ENCODE measurements at regions not wholly inside any gene's neighbourhood (a gene's known extent, or its start where the extent isn't known, plus 50 kb on each side); places are given as distances from the start of the nearest gene placed in this dataset.
"Not testable (repeated sequence)": the region's sequence is repeated elsewhere in the genome, so short reads cannot be mapped to it uniquely, and the experiment has no call there.

GRCh38 chr5:166803058-166803457 lies 1488.4 kb upstream of the WWC1 start:
- H3K9me1 ChIP-seq (ENCODE audit: control insufficient read depth, extremely low read depth, insufficient read depth, low read length): no peaks in the 10 kb centered on the region
- dilution Hi-C loops (cut with MboI; ENCODE audit: extremely low pct_ligation_motif_present, low sequenced_read_pairs): no loop called here

GRCh38 chr5:166804223-166804622 lies 1487.2 kb upstream of the WWC1 start:
- H3K9me3 ChIP-seq (ENCODE audit: control insufficient read depth, low read depth, low read length); H3K9ac ChIP-seq (ENCODE audit: control insufficient read depth, extremely low read depth, insufficient read depth, low read length); H3K27ac ChIP-seq (ENCODE audit: control insufficient read depth, insufficient read depth, low read length); H3K4me1 ChIP-seq (ENCODE audit: control insufficient read depth, extremely low read depth, insufficient read depth, low read length); H2AFZ ChIP-seq (ENCODE audit: control insufficient read depth, low read length); H3K4me2 ChIP-seq (ENCODE audit: control insufficient read depth, extremely low read depth, insufficient read depth, low read depth, low read length); FAIRE-seq; H3K27me3 ChIP-seq (ENCODE audit: control insufficient read depth, extremely low read depth, insufficient read depth, low read length); H3K9me1 ChIP-seq (ENCODE audit: control insufficient read depth, extremely low read depth, insufficient read depth, low read length); dilution Hi-C loops (cut with MboI; ENCODE audit: extremely low pct_ligation_motif_present, low sequenced_read_pairs); H3K4me3 ChIP-seq (ENCODE audit: control insufficient read depth in 2 of 3, extremely low read depth in 1 of 3, insufficient read depth in 2 of 3, low read depth in 1 of 3, low read length in 3 of 3); H3K79me2 ChIP-seq (ENCODE audit: control insufficient read depth, insufficient read depth, low read length); H3K36me3 ChIP-seq (ENCODE audit: control insufficient read depth in 2 of 2, extremely low read depth in 1 of 2, insufficient read depth in 2 of 2, low read length in 2 of 2); H4K20me1 ChIP-seq (ENCODE audit: control insufficient read depth, extremely low read depth, insufficient read depth, low read length); DNase-seq (ENCODE audit: low read depth, low spot score): not testable (repeated sequence)

More at GRCh38 chr5:166803058-166803457, 1488.4 kb upstream of the WWC1 start:
- Histone ChIP-seq H3K79me2 (ENCODE audit: control insufficient read depth, insufficient read depth, low read length) (no peaks in the 10 kb centered on the region), H3K27me3 (ENCODE audit: control insufficient read depth, extremely low read depth, insufficient read depth, low read length) (no peaks in the 10 kb centered on the region), H3K4me1 (ENCODE audit: control insufficient read depth, extremely low read depth, insufficient read depth, low read length) (no peaks in the 10 kb centered on the region), H3K36me3 (ENCODE audit: control insufficient read depth in 2 of 2, extremely low read depth in 1 of 2, insufficient read depth in 2 of 2, low read length in 2 of 2) (no peaks in the 10 kb centered on the region), H3K9ac (ENCODE audit: control insufficient read depth, extremely low read depth, insufficient read depth, low read length) (no peak overlapping the region), H4K20me1 (ENCODE audit: control insufficient read depth, extremely low read depth, insufficient read depth, low read length) (no peaks in the 10 kb centered on the region), H3K4me3 (ENCODE audit: control insufficient read depth in 2 of 3, extremely low read depth in 1 of 3, insufficient read depth in 2 of 3, low read depth in 1 of 3, low read length in 3 of 3) (no peak overlapping the region), H3K4me2 (ENCODE audit: control insufficient read depth, extremely low read depth, insufficient read depth, low read depth, low read length) (no peak overlapping the region), H3K9me3 (ENCODE audit: control insufficient read depth, low read depth, low read length) (no peaks in the 10 kb centered on the region), H2AFZ (ENCODE audit: control insufficient read depth, low read length) (no peak overlapping the region), H3K27ac (ENCODE audit: control insufficient read depth, insufficient read depth, low read length) (no peak overlapping the region)
- TF ChIP-seq EZH2 (IDR thresholded peaks at IDR 0.05; ENCODE audit: low read length) (no peak), CTCF (optimal IDR thresholded peaks at IDR 0.05 in 1 of 3, IDR thresholded peaks at IDR 0.05 in 1 of 3, conservative IDR thresholded peaks at IDR 0.05 in 1 of 3; ENCODE audit: extremely low read depth in 1 of 3, insufficient read depth in 2 of 3, low read length in 3 of 3) (no peak)
- FAIRE-seq: no peak
- no peak for DNase-seq (ENCODE audit: low read depth, low spot score)

- H3K9me1 ChIP-seq (ENCODE audit: control insufficient read depth, extremely low read depth, insufficient read depth, low read length); H3K4me2 ChIP-seq (ENCODE audit: control insufficient read depth, extremely low read depth, insufficient read depth, low read depth, low read length); H4K20me1 ChIP-seq (ENCODE audit: control insufficient read depth, extremely low read depth, insufficient read depth, low read length); FAIRE-seq; H3K27me3 ChIP-seq (ENCODE audit: control insufficient read depth, extremely low read depth, insufficient read depth, low read length); H3K4me1 ChIP-seq (ENCODE audit: control insufficient read depth, extremely low read depth, insufficient read depth, low read length); H3K27ac ChIP-seq (ENCODE audit: control insufficient read depth, insufficient read depth, low read length); DNase-seq (ENCODE audit: low read depth, low spot score); H3K9me3 ChIP-seq (ENCODE audit: control insufficient read depth, low read depth, low read length); H3K9ac ChIP-seq (ENCODE audit: control insufficient read depth, extremely low read depth, insufficient read depth, low read length); dilution Hi-C loops (cut with MboI; ENCODE audit: extremely low pct_ligation_motif_present, low sequenced_read_pairs); H3K4me3 ChIP-seq (ENCODE audit: control insufficient read depth in 2 of 3, extremely low read depth in 1 of 3, insufficient read depth in 2 of 3, low read depth in 1 of 3, low read length in 3 of 3); H3K36me3 ChIP-seq (ENCODE audit: control insufficient read depth in 2 of 2, extremely low read depth in 1 of 2, insufficient read depth in 2 of 2, low read length in 2 of 2); H2AFZ ChIP-seq (ENCODE audit: control insufficient read depth, low read length); H3K79me2 ChIP-seq (ENCODE audit: control insufficient read depth, insufficient read depth, low read length): not testable (repeated sequence)
Measured at GRCh38 chr5:166804693-166805092, 1486.8 kb upstream of the WWC1 start.

- H3K9me1 ChIP-seq (ENCODE audit: control insufficient read depth, extremely low read depth, insufficient read depth, low read length); H3K9me3 ChIP-seq (ENCODE audit: control insufficient read depth, low read depth, low read length); FAIRE-seq; H3K4me2 ChIP-seq (ENCODE audit: control insufficient read depth, extremely low read depth, insufficient read depth, low read depth, low read length); H4K20me1 ChIP-seq (ENCODE audit: control insufficient read depth, extremely low read depth, insufficient read depth, low read length); DNase-seq (ENCODE audit: low read depth, low spot score); dilution Hi-C loops (cut with MboI; ENCODE audit: extremely low pct_ligation_motif_present, low sequenced_read_pairs); H3K4me1 ChIP-seq (ENCODE audit: control insufficient read depth, extremely low read depth, insufficient read depth, low read length); H2AFZ ChIP-seq (ENCODE audit: control insufficient read depth, low read length); H3K4me3 ChIP-seq (ENCODE audit: control insufficient read depth in 2 of 3, extremely low read depth in 1 of 3, insufficient read depth in 2 of 3, low read depth in 1 of 3, low read length in 3 of 3); H3K79me2 ChIP-seq (ENCODE audit: control insufficient read depth, insufficient read depth, low read length); H3K9ac ChIP-seq (ENCODE audit: control insufficient read depth, extremely low read depth, insufficient read depth, low read length); H3K27ac ChIP-seq (ENCODE audit: control insufficient read depth, insufficient read depth, low read length); H3K27me3 ChIP-seq (ENCODE audit: control insufficient read depth, extremely low read depth, insufficient read depth, low read length); H3K36me3 ChIP-seq (ENCODE audit: control insufficient read depth in 2 of 2, extremely low read depth in 1 of 2, insufficient read depth in 2 of 2, low read length in 2 of 2): not testable (repeated sequence)
Measured at GRCh38 chr5:166810093-166810658, 1481.3 kb upstream of the WWC1 start.

All from keratinocyte (primary cell).